Panc1 (cell line): ENCODE measurements at regions not wholly inside any gene's neighbourhood (a gene's known extent, or its start where the extent isn't known, plus 50 kb on each side); places are given as distances from the start of the nearest gene placed in this dataset.

Experiments used
- ATAC-seq: fragments of 200-7000 bp; cut with Tn5 transposase; 2 replicates; pipeline ENCODE4 v1.9.1; 2020; ENCODE audit warnings: mild to moderate bottlenecking, moderate library complexity
- BruUV-seq: library from RNA; stranded (reverse); fragments of 400-500 nt; replicated peaks from 2 replicates; lab custom pipeline; 2021; lab: Mats Ljungman, UMichigan
- CTCF ChIA-PET: fragments of 300-600 bp; sonication (Branson Sonifier 250); formaldehyde crosslinking; loops from one replicate; lab custom pipeline; 2022; ENCODE audit warnings: antibody characterized with exemption; lab: Charles Lee
- POLR2A ChIA-PET: fragments of 300-600 bp; sonication (Branson Sonifier 250); formaldehyde crosslinking; loops from one replicate; lab custom pipeline; 2022; ENCODE audit warnings: antibody characterized with exemption; lab: Charles Lee
- DNase-seq: peaks from one replicate; pipeline ENCODE4 v3.0.0-alpha.2; 2010; ENCODE audit warnings: low read depth, low spot score
- H3K27ac ChIP-seq: 2 replicates; pipeline ENCODE4 v1.5.1; 2011; ENCODE audit warnings: mild to moderate bottlenecking, low read length, inconsistent platforms
- H3K27me3 ChIP-seq: fragments of 200-500 bp; sonication (Bioruptor generic); 2 replicates; pipeline ENCODE4 v1.6.0; 2014; ENCODE audit warnings: low read length, inconsistent platforms; ENCODE audit not compliant: control insufficient read depth, insufficient read depth
- H3K36me3 ChIP-seq: fragments of 200-500 bp; sonication (Bioruptor generic); 2 replicates; pipeline ENCODE4 v1.5.1; 2014; ENCODE audit warnings: inconsistent platforms, mild to moderate bottlenecking, low read length, moderate library complexity; ENCODE audit not compliant: control insufficient read depth, insufficient read depth
- H3K4me1 ChIP-seq: 2 replicates; pipeline ENCODE4 v1.5.1; 2011; ENCODE audit warnings: inconsistent platforms, mild to moderate bottlenecking, low read length, moderate library complexity; ENCODE audit not compliant: control insufficient read depth, insufficient read depth
- H3K4me3 ChIP-seq, 2 experiments: 2 replicates each; pipeline ENCODE4 v1.5.1; 2011 to 2012; ENCODE audit warnings: low read depth in 2 of 2, low read length in 2 of 2, mild to moderate bottlenecking in 2 of 2, inconsistent platforms in 1 of 2, moderate library complexity in 1 of 2
- H3K9me3 ChIP-seq: fragments of 200-500 bp; sonication (Bioruptor generic); 2 replicates; pipeline ENCODE4 v1.5.1; 2014; ENCODE audit warnings: low read depth, mild to moderate bottlenecking, inconsistent platforms, low read length, moderate library complexity; ENCODE audit not compliant: control insufficient read depth, insufficient read depth
- CTCF ChIP-seq: fragments of 450-650 bp; IDR thresholded peaks from 2 replicates; pipeline ENCODE4 v1.5.1; 2017; ENCODE audit warnings: mild to moderate bottlenecking
- POLR2AphosphoS5 ChIP-seq: IDR thresholded peaks from 2 replicates; pipeline ENCODE4 v1.6.1; 2012; ENCODE audit warnings: mild to moderate bottlenecking, low read depth, low read length, moderate library complexity
- REST ChIP-seq, 2 experiments: IDR thresholded peaks; 2 replicates each; pipeline ENCODE4 v1.6.1; 2011 to 2012; ENCODE audit warnings: low read depth in 2 of 2, control low read depth in 1 of 2, low read length in 1 of 2, mild to moderate bottlenecking in 1 of 2, moderate library complexity in 1 of 2; ENCODE audit not compliant: insufficient read depth in 1 of 2
- SIN3A ChIP-seq: IDR thresholded peaks from 2 replicates; pipeline ENCODE4 v1.6.1; 2012; ENCODE audit warnings: low read depth, mild to moderate bottlenecking, low read length, moderate library complexity, borderline replicate concordance; ENCODE audit not compliant: insufficient read depth
- TCF7L2 ChIP-seq: IDR thresholded peaks from 2 replicates; pipeline ENCODE4 v1.6.1; 2011; ENCODE audit warnings: mild to moderate bottlenecking, low read depth, low read length, inconsistent platforms
- in situ Hi-C: cut with HindIII; loops from 2 replicates; pipeline ENCODE4 v1.10.0; 2016; ENCODE audit warnings: low sequenced_read_pairs, low pct_unique_long_range_greater_than_20kb
- intact Hi-C: fragments of 100-400 bp; cut with micrococcal nuclease; formaldehyde crosslinking; loops from one replicate; pipeline ENCODE4 v1.10.0; 2022; ENCODE audit not compliant: unreplicated experiment

GRCh38 chr4:127545271-127545670, 87.5 kb upstream of the INTU start:
- no peaks in the 10 kb centered on the region for H3K4me1 ChIP-seq
- no TSS peak for BruUV-seq
- H3K9me3 ChIP-seq = no peaks in the 10 kb centered on the region
- intact Hi-C loops (no loop called here), in situ Hi-C loops (no loop called here)
- ChIA-PET CTCF (no interaction called here), POLR2A (no interaction called here)
- TF ChIP-seq POLR2AphosphoS5 (no peak), SIN3A (no peak), CTCF (no peak), REST (IDR thresholded peaks at IDR 0.05; ENCODE audit: insufficient read depth in 1 of 2, low read depth in 2 of 2, low read length in 1 of 2) (no peak), TCF7L2 (no peak)
- H3K36me3 ChIP-seq = no peaks in the 10 kb centered on the region
- H3K27me3 ChIP-seq = no peaks in the 10 kb centered on the region
- no peak overlapping the region for H3K4me3 ChIP-seq
- ATAC-seq (no peak), DNase-seq (no peak)
- no peak overlapping the region for H3K27ac ChIP-seq

GRCh38 chr4:127548990-127549925, 83.5 kb upstream of the INTU start:
- Histone ChIP-seq H3K4me3 (no peak overlapping the region), H3K27me3 (no peaks in the 10 kb centered on the region), H3K27ac (no peak overlapping the region), H3K36me3 (no peaks in the 10 kb centered on the region), H3K4me1 (no peaks in the 10 kb centered on the region), H3K9me3 (no peaks in the 10 kb centered on the region)
- no peak for TF ChIP-seq TCF7L2
- no peak for TF ChIP-seq SIN3A
- CTCF ChIA-PET = no interaction called here
- BruUV-seq = no TSS peak
- intact Hi-C loops (no loop called here), in situ Hi-C loops (no loop called here)
- POLR2A ChIA-PET = no interaction called here
- ATAC-seq (no peak), DNase-seq (no peak)

- H3K4me1 ChIP-seq = no peaks in the 10 kb centered on the region
- TF ChIP-seq TCF7L2 (no peak), CTCF (no peak), REST (IDR thresholded peaks at IDR 0.05; ENCODE audit: insufficient read depth in 1 of 2, low read depth in 2 of 2, low read length in 1 of 2) (no peak), POLR2AphosphoS5 (no peak), SIN3A (no peak)
- no peaks in the 10 kb centered on the region for H3K27me3 ChIP-seq
- H3K27ac ChIP-seq = no peak overlapping the region
- BruUV-seq = no TSS peak
- ChIA-PET CTCF (no interaction called here), POLR2A (no interaction called here)
- no peak for DNase-seq
- intact Hi-C loops (no loop called here), in situ Hi-C loops (no loop called here)
- no peaks in the 10 kb centered on the region for H3K36me3 ChIP-seq
- no peak for ATAC-seq
- H3K9me3 ChIP-seq = no peaks in the 10 kb centered on the region
- H3K4me3 ChIP-seq = no peak overlapping the region
Observed at GRCh38 chr4:127555106-127555505, 77.7 kb upstream of the INTU start.
